Cardiac fibroblast (primary cell): ENCODE measurements at regions not wholly inside any gene's neighbourhood (a gene's known extent, or its start where the extent isn't known, plus 50 kb on each side); places are given as distances from the start of the nearest gene placed in this dataset.

Experiments used
- DNase-seq, 2 donors: peaks; one replicate each; pipeline versions ENCODE4 v3.0.0 to v3.0.0-alpha.2; 2010; ENCODE audit warnings: low read depth in 2 of 2
- H3K4me3 ChIP-seq, 2 donors: replicated peaks in 1 of 2; 1 replicate in 1 of 2; 2 replicates in 1 of 2; pipeline ENCODE4 v1.5.1; 2011; ENCODE audit warnings: low read depth in 2 of 2, low read length in 2 of 2, mild to moderate bottlenecking in 2 of 2, moderate library complexity in 1 of 2
- CTCF ChIP-seq: IDR thresholded peaks from one replicate; pipeline ENCODE4 v1.5.1; 2011; ENCODE audit warnings: low read depth, mild to moderate bottlenecking, low read length, inconsistent platforms

GRCh38 chr3:177672252-177672911 lies 475.1 kb upstream of the TBL1XR1 start:
- H3K4me3 ChIP-seq, result no peak overlapping the region
- no peak for DNase-seq
- TF ChIP-seq CTCF, result no peak

GRCh38 chr3:177673112-177673914 lies 476.0 kb upstream of the TBL1XR1 start:
- peak; percentile 88 to 97 for DNase-seq
- TF ChIP-seq CTCF, result no peak
- H3K4me3 ChIP-seq, result no peak overlapping the region

- no peak for DNase-seq
- no peak overlapping the region for H3K4me3 ChIP-seq
- no peak for TF ChIP-seq CTCF
Observed at GRCh38 chr3:177674186-177674585, 476.9 kb upstream of the TBL1XR1 start.

- no peak overlapping the region for H3K4me3 ChIP-seq
- DNase-seq, result no peak
- TF ChIP-seq CTCF, result no peak
Observed at GRCh38 chr3:177676148-177676547, 478.9 kb upstream of the TBL1XR1 start.

- no peak overlapping the region for H3K4me3 ChIP-seq
Observed at GRCh38 chr3:177676947-177677587, 479.8 kb upstream of the TBL1XR1 start.

More at GRCh38 chr3:177676947-177677587, 479.8 kb upstream of the TBL1XR1 start:
- TF ChIP-seq CTCF, result no peak
- no peak for DNase-seq
